ENCODE measurements at regions not wholly inside any gene's neighbourhood (a gene's known extent, or its start where the extent isn't known, plus 50 kb on each side); places are given as distances from the start of the nearest gene placed in this dataset.

- TF ChIP-seq POLR2A (IDR thresholded peaks at IDR 0.05): no peak
- TF ChIP-seq, protein P1, sequence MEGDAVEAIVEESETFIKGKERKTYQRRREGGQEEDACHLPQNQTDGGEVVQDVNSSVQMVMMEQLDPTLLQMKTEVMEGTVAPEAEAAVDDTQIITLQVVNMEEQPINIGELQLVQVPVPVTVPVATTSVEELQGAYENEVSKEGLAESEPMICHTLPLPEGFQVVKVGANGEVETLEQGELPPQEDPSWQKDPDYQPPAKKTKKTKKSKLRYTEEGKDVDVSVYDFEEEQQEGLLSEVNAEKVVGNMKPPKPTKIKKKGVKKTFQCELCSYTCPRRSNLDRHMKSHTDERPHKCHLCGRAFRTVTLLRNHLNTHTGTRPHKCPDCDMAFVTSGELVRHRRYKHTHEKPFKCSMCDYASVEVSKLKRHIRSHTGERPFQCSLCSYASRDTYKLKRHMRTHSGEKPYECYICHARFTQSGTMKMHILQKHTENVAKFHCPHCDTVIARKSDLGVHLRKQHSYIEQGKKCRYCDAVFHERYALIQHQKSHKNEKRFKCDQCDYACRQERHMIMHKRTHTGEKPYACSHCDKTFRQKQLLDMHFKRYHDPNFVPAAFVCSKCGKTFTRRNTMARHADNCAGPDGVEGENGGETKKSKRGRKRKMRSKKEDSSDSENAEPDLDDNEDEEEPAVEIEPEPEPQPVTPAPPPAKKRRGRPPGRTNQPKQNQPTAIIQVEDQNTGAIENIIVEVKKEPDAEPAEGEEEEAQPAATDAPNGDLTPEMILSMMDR (IDR thresholded peaks at IDR 0.05): no peak
Measured at GRCh38 chr12:130081117-130081805, 81.0 kb upstream of the FZD10 start.
